ENCODE measurements at regions not wholly inside any gene's neighbourhood (a gene's known extent, or its start where the extent isn't known, plus 50 kb on each side); places are given as distances from the start of the nearest gene placed in this dataset.

- no peaks in the 10 kb centered on the region for H4K20me1 ChIP-seq (ENCODE audit: control insufficient read depth, extremely low read depth, insufficient read depth, low read length)
- H3K79me2 ChIP-seq (ENCODE audit: control insufficient read depth, insufficient read depth, low read length), result no peaks in the 10 kb centered on the region
- no peaks in the 10 kb centered on the region for H3K4me1 ChIP-seq (ENCODE audit: control insufficient read depth, extremely low read depth, insufficient read depth, low read length)
- no peaks in the 10 kb centered on the region for H3K36me3 ChIP-seq (ENCODE audit: control insufficient read depth in 2 of 2, extremely low read depth in 1 of 2, insufficient read depth in 2 of 2, low read length in 2 of 2)
- H3K4me2 ChIP-seq (ENCODE audit: control insufficient read depth, extremely low read depth, insufficient read depth, low read depth, low read length), result no peak overlapping the region
- FAIRE-seq (no peak), DNase-seq (ENCODE audit: low read depth, low spot score) (no peak)
- no peak overlapping the region for H3K27ac ChIP-seq (ENCODE audit: control insufficient read depth, insufficient read depth, low read length)
- H2AFZ ChIP-seq (ENCODE audit: control insufficient read depth, low read length), result no peak overlapping the region
- H3K9me1 ChIP-seq (ENCODE audit: control insufficient read depth, extremely low read depth, insufficient read depth, low read length), result no peaks in the 10 kb centered on the region
- no peaks in the 10 kb centered on the region for H3K9me3 ChIP-seq (ENCODE audit: control insufficient read depth, low read depth, low read length)
- dilution Hi-C loops (cut with MboI; ENCODE audit: extremely low pct_ligation_motif_present, low sequenced_read_pairs), result no loop called here
- no peak overlapping the region for H3K4me3 ChIP-seq (ENCODE audit: control insufficient read depth in 2 of 3, extremely low read depth in 1 of 3, insufficient read depth in 2 of 3, low read depth in 1 of 3, low read length in 3 of 3)
- no peaks in the 10 kb centered on the region for H3K27me3 ChIP-seq (ENCODE audit: control insufficient read depth, extremely low read depth, insufficient read depth, low read length)
- H3K9ac ChIP-seq (ENCODE audit: control insufficient read depth, extremely low read depth, insufficient read depth, low read length), result no peak overlapping the region
- TF ChIP-seq CTCF (optimal IDR thresholded peaks at IDR 0.05 in 1 of 3, IDR thresholded peaks at IDR 0.05 in 1 of 3, conservative IDR thresholded peaks at IDR 0.05 in 1 of 3; ENCODE audit: extremely low read depth in 1 of 3, insufficient read depth in 2 of 3, low read length in 3 of 3) (no peak), EZH2 (IDR thresholded peaks at IDR 0.05; ENCODE audit: low read length) (no peak)
Measured at GRCh38 chr13:71117920-71118319, 749.1 kb downstream of the DACH1 start.

GRCh38 chr13:71115301-71115700 lies 751.7 kb downstream of the DACH1 start:
- DNase-seq (ENCODE audit: low read depth, low spot score), result no peak

More at GRCh38 chr13:71115301-71115700, 751.7 kb downstream of the DACH1 start:
- Histone ChIP-seq H2AFZ (ENCODE audit: control insufficient read depth, low read length) (no peak overlapping the region), H3K4me2 (ENCODE audit: control insufficient read depth, extremely low read depth, insufficient read depth, low read depth, low read length) (no peak overlapping the region), H3K27ac (ENCODE audit: control insufficient read depth, insufficient read depth, low read length) (no peak overlapping the region), H3K4me3 (ENCODE audit: control insufficient read depth in 2 of 3, extremely low read depth in 1 of 3, insufficient read depth in 2 of 3, low read depth in 1 of 3, low read length in 3 of 3) (no peak overlapping the region), H4K20me1 (ENCODE audit: control insufficient read depth, extremely low read depth, insufficient read depth, low read length) (no peaks in the 10 kb centered on the region), H3K36me3 (ENCODE audit: control insufficient read depth in 2 of 2, extremely low read depth in 1 of 2, insufficient read depth in 2 of 2, low read length in 2 of 2) (no peaks in the 10 kb centered on the region), H3K27me3 (ENCODE audit: control insufficient read depth, extremely low read depth, insufficient read depth, low read length) (no peaks in the 10 kb centered on the region), H3K4me1 (ENCODE audit: control insufficient read depth, extremely low read depth, insufficient read depth, low read length) (no peaks in the 10 kb centered on the region), H3K9me1 (ENCODE audit: control insufficient read depth, extremely low read depth, insufficient read depth, low read length) (no peaks in the 10 kb centered on the region), H3K9me3 (ENCODE audit: control insufficient read depth, low read depth, low read length) (no peaks in the 10 kb centered on the region), H3K79me2 (ENCODE audit: control insufficient read depth, insufficient read depth, low read length) (no peaks in the 10 kb centered on the region), H3K9ac (ENCODE audit: control insufficient read depth, extremely low read depth, insufficient read depth, low read length) (no peak overlapping the region)
- TF ChIP-seq CTCF (optimal IDR thresholded peaks at IDR 0.05 in 1 of 3, IDR thresholded peaks at IDR 0.05 in 1 of 3, conservative IDR thresholded peaks at IDR 0.05 in 1 of 3; ENCODE audit: extremely low read depth in 1 of 3, insufficient read depth in 2 of 3, low read length in 3 of 3) (no peak), EZH2 (IDR thresholded peaks at IDR 0.05; ENCODE audit: low read length) (no peak)
- dilution Hi-C loops (cut with MboI; ENCODE audit: extremely low pct_ligation_motif_present, low sequenced_read_pairs), result no loop called here
- no peak for FAIRE-seq
